HG03097 (cell line): ENCODE measurements at regions not wholly inside any gene's neighbourhood (a gene's known extent, or its start where the extent isn't known, plus 50 kb on each side); places are given as distances from the start of the nearest gene placed in this dataset.
A peak's percentile ranks its signal among the peaks of the same experiment; 100 is the strongest.

ENCODE experiments used
- ATAC-seq: cut with Tn5 transposase; IDR thresholded peaks from one replicate; pipeline ENCODE4 v1.9.1; 2021; ENCODE audit not compliant: unreplicated experiment, low FRiP score

DNA sequence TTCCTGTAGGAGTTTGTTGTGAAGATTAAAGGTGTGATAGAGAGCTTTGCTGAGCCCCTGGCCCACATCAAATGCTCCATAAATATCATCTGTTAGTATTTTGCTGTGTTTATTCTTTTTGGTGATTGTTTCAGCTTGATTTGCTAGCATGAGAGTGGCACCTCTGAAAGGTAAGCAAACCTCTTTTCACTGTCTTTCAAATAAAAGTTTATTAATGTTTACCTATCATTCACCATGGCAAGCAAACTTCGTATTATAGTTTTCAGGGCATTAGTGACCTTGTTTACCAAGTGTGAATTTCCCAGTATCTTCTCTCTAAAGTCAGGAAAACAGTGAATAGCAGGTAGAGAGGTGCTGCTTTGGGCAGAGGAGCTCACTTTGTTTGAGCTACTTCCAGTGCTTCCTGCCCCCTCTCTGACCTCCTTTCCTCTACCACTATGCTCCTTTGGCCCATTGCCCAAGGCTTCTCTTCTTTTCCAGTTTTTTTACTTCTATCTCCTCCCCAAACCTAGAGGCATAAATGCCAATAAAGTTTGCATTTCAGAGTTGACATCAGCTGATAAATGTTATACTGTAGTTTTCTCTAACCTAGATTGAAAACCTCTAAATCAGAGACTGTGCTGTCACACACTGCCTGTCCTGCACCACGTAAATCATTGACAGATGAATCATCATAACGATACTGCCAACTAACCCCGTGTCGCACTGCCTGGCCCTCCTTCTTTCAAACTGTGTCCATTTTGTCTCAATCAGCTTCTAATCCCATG, 569.0 kb downstream of the TUSC7 start:
- ATAC-seq, result peak; percentile 99

DNA sequence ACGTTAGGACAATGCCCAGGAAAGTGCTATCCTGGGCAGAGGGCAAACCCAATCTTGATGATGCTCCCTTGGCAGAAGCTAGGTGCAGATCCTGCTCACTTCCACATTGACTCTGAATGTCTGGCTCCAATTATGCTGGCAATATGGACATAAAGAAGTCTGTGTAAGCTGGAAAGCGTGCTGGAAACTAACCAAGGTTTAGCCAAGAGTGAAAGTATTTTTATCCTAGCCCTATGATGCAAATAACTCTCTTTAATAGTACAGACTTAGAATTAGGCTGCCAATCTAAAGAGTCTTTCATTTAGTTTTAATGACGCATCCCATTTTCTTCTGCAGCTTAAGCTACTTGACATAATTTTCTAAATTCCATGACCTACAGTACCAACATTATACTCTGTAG, 571.8 kb downstream of the TUSC7 start:
- no peak for ATAC-seq

DNA sequence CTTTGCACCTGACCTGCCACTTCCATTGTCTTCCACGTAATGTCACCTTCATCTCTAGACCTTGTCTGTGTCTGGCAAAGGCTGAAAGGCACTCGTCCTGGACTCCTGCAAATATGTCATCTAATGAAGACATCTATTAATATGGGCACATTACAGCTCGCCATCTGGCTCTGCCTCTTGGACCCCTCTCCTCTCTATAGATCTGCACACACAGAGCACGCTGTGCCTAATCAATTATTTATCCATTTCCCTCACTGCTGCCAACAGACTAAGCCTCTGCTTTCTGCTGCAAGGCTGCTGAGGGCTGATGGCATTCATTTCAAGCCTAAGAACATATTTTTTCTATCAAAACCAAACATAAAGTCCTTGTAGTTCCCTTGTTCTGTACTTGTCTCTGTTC, 573.0 kb downstream of the TUSC7 start:
- ATAC-seq, result no peak

DNA sequence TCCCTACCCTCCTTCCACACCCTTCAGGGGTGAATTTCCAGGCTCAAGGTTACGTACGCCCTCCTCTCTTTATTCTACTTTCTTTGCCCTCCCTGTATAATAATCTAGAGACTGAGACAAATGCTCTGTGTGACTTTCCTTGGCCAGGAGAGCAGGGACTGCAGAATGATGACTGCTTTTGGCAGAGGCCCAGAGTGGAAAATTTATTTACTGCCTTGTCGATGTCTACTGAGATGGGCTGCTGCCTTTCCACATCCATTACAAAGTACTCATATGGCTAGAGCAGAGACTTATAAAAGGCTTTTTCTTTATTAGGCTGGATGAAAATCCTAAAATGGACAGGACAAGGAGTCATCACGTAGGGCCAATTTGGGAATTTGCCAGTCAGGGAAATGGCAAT, 576.2 kb downstream of the TUSC7 start:
- no peak for ATAC-seq

DNA sequence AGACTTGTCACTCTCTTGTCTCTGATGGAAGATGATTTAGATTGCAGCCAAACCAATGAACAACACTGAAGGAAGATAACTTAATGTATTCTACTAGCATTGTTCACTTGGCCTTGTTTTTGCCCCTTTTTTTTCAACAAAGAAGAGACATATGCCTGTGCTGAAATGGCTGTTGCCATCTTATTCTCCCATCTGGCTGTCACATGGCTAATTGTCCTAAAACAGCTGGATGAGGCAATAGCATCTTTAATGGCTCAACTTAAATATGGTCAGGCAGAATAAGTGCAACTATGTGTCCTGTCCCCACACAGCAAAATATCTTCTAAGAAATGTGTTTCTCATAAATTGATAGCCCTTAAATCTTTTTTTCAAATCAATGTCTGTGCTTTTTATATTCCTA, 576.9 kb downstream of the TUSC7 start:
- no peak for ATAC-seq

DNA sequence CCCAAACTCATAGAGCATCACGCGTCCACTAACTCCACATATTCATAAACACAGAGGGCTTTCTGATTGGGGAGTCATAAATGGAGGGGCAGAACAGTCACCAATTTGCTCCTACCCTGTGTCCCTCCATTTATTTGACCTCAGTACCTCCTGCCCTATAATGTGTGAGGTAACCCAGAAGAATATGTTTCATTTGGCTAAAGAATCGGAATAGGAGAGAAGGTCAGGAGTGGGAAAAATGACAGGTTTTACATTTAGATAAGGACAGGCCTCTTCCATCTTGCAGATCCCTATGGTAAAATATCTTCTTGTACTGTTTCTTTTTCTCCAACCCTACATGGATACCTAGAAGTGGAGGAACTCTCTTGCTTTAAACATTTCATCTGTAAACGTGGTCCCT, 578.0 kb downstream of the TUSC7 start:
- ATAC-seq, result no peak

DNA sequence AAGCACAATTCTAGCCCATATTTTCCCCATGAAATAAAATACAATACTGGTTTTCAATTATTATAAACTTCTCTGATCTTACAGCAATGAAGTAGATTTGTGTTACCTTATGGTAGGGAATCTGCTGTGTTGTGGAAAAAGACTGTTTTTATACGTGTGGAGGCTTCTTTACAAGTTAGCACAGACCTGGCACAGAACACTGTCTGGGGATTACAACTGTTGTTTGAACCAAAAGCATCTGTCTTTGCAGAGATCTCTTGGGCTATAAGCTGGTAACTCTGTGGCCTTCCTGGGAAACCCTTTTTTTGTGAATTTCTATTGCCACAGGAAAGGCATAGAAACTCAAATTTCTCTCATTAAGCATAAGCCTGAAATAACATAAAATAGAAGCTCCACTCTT, 581.9 kb downstream of the TUSC7 start:
- no peak for ATAC-seq

DNA sequence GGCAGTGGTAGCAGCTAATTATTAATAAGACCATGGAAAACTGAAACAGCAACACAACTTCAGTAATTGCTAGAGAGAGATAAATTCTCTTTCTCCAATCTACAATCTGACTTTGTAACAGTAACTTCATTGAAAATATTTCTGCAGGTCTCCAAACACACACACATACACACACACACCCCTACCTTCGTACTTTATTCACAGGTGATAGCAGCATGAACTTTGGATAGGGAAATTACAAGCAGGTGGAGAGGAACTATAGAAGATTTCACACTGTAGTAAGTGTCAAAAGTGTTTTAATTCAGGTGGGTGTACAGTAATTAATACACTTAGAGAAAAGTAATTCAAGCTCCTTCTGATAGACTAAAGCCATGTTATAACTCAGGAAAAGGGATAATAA, 587.5 kb downstream of the TUSC7 start:
- no peak for ATAC-seq

DNA sequence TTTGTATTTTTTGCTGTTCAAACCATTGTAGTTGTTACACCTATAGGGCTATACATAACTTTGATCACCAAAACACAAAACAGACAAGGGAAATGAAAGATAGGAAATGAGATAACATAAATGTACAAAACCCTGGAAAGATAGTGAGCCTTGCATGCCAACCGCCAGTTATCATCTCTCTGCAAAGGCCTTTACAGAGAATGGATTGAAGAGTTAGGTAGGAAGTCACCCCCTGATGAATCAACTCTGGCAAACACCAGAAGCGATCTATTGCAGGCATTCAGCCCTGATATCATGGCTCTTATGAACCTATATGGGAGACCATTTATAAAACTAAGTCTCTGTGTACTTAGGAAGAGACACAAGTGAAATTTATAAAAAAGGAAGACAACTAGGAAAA, 588.0 kb downstream of the TUSC7 start:
- no peak for ATAC-seq

DNA sequence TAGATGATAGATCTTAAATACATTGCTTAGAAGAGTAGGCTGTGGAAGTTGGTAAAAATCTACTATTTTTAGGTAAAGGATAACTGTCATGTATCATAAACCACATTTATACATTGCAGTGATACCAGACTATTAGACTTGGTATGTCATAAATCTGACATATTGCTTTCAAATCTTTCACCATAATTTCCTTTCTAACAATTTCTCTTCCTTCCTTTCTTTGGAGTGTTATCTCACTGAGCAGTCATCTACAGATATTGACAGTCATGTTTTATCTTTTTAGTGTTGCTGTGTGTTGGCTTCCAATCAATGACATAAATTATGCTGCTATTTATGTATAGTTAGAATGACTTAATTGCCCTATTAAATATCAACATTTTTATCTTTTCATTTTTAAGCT, 588.7 kb downstream of the TUSC7 start:
- ATAC-seq, result no peak

DNA sequence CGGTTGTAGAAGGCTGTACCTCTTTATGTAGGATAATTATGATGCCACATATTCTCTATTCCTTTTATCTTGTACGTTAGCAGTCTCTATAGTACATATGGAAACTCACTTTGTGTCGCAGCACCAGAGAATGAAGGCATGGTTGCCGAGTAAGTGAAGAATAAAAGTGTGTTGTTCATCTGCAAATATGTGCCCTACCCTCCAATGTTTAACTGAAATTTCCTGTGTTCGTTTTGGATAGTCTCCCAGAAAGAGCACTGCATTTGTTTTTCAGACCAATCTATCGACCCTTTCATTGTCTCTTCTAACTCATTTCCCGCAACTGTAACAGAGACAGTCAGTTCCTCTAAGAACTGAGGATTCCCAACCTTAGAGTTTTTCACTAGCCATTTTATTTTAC, 592.8 kb downstream of the TUSC7 start:
- no peak for ATAC-seq

DNA sequence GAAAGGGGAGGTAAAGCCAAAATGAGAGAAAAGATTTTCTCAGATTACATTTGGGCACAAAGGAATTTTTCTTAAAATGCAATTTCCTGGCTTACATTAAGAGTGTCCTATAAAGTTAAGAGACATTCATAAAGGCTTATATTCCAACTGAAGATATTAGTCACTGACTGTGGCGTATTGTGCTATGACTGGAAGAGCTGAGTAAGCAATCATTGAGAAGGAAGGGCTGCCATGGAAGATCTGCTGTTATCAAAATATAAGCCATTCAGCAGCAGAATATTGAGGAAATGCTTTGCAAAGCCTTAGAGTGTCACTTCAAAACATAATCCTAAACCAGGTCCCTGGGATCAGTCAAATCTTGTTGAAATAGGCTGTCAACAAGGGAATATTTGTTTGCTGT, 593.9 kb downstream of the TUSC7 start:
- ATAC-seq, result no peak

DNA sequence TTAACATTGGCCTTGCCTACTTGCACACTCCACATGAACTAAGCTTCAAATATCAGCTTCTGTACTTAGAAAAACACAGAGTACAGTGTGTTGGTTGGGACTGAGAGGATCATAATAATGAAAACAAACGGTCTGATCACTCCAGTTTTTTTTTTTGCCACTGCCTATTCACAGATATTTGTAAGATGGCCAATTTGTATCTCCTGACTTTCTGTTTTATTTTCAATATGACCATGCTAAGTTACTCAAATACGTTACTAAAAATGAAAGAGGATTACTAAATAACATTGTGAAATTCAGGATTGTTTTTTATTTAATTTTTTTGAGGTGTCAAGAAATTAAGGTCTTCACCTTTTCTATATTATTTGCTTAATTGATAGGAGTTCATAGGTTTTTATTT, 595.1 kb downstream of the TUSC7 start:
- ATAC-seq, result no peak

DNA sequence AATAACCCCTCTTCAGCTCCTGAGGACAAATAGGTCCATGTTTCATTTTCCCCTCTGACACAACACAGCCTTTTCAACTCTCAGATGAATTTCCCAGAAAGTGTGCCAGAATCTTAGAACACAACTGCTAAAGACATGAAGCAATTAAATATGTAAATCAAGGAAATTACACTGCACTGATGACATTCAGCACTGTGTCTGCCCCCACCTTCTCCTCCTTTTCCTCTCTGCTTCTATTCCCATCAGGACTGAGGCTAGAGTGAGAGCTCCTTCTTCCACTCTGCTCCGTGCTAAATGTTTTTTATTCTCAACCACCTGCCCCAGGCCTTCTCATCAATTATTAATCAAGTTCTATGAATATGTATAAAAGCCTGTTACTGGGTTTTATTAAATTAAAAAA, 596.1 kb downstream of the TUSC7 start:
- no peak for ATAC-seq

DNA sequence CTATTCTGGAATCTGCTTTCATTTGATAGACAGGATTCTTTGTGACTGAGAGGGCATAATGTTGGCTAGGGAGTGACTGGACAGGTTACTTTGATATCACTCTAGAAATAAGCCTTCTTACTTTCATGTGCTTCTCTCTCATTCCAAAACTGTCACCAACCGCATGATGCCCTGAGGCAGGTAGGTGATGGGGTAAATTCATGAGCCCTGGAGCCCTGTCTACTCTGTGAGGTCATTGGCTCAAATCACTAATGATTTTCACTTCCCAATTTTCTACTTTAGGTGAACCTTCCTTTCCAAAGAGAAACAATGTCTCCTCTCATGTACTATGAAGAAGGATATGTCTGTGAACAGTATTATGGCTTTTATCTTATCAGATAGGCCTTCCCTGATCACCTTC, 596.7 kb downstream of the TUSC7 start:
- ATAC-seq, result peak; percentile 76

DNA sequence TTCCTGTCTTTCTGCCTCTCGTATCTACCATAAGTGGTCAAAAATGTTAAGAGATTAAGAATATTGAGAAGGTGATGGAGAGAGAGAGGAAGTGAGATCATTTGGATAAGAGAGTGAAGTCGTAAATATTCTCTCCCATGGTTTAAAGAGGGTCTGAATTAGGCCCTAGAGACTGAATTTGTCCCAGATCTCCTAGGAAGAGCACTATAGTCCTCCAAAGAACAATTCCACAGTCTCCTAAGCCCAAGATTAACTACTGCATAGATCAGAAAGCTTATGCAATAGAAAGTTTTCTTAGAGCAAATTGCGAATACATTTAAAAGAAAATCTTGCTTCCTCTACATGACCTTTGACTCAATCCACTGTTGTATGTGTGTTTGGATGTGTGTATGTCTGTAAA, 598.8 kb downstream of the TUSC7 start:
- ATAC-seq, result no peak

DNA sequence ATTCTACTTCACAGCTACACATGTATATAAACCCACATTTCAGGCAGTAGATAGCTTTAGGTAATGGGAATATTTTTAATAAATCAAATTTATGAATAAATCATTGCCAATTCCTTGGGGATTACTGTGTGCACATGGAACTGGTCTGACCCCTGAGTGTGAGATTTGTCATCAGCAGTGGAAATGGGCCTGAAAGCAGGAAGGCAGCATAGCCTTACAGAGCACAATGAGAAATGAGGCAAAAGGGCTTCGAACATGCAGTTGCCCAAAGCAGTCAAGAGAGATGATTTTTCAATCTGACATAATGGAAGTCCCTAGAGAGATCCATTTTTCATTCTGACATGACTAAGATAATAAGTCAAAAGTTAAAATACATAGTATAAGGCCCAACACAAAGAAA, 599.2 kb downstream of the TUSC7 start:
- no peak for ATAC-seq

DNA sequence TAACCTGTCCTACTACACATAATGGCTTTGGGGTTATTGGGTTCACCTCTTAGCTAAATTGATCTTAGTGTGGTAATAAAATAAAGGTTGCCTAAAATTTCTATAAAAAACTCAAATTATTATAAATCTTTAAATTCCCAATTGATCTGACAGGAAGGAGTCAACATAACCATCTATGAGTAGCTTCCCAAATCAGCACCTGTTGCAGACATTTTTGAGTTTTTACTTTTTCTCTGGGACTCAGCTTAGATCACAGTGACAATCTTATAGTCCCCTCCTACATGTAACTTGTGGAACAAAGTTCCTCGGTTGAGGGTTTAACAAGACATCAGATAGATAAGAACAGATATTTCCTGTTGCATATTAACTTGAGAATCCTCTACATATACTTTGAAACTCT, 601.0 kb downstream of the TUSC7 start:
- ATAC-seq, result no peak

DNA sequence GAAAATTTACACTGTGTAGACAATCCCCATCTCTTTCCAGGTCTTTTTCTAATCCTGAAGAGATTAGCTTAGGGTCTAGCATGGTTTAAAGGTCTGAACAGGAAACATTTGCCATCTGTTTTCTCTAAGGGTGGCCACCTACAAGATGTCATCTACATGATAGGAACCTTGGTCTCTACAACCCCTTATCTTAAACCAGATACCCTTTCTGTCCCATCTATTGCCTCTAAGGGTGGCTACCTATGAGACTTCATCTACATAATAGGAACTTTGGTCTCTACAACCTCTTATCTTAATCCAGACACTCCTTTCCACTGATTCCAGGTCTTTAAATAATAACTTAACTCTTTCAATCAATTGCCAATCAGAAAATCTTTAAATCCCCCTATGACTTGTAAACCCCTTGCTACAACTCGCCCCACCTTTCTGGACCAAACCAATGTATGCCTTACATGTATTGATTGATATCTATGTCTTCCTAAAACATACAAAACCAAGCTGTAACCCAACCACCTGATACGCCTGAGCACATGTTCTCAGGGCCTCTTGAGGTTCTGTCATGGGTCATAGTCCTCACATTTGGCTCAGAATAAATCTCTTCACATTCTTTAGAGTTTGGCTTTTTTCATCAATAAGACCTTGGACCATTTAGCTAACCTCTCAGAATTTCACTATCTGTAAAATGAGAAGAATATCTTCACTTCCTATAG, 605.0 kb downstream of the TUSC7 start:
- ATAC-seq, result no peak

DNA sequence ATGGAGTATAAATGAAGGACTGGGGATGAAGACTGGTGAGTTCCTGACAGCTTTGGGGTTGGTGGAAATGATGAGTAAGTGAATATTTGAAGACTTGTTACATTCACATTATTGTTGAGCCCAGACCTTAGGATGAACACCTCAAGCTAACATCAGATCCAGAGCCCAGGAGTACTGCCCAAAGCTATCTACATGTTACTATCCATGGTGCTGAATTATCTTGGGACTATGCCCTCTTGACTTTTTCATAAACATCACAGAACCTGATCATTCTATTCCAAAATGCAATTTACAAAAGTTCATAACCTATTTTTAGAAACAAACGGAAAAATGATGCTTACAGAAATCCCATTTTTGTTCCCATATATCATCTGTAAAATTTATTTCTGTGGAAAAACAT, 613.3 kb downstream of the TUSC7 start:
- no peak for ATAC-seq

DNA sequence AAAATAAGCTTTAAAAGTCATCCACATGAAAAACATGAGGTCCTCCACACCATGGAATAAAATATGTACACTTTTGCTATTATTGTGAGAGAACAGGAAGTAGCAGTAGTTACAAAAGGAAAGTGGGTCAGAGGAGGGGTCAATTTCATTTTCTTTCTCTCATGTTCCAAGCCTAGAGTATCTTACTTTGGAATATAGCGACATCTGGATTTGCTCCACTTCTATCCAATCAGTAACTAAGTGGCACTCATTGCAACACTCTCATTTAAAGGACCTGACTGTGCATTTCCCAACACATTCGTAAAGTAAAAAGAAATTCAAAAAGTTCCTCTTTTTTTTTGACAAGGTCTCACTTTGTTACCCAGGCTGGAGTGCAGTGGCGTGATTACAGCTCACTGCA, 637.3 kb downstream of the TUSC7 start:
- no peak for ATAC-seq

DNA sequence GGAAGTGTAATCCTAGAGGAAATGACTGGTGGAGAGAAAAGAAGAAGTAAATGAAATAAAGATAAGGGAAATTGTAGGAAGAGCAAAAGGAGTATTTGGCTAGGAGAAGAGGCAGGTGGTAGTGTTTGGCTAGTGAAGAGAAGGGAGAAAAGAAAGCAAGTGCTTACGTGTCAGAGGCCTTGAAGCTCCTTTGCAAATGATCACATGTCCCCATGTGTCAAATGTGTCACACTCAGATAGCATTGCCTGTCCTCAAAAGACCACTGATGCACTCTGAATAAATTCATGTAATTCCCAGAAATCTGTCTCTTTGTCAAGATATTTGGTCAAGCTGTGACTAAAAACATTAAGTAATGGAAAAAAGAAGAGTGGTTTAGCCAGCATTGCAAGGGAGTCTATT, 639.3 kb downstream of the TUSC7 start:
- ATAC-seq, result no peak
